ENCODE measurements at regions not wholly inside any gene's neighbourhood (a gene's known extent, or its start where the extent isn't known, plus 50 kb on each side); places are given as distances from the start of the nearest gene placed in this dataset.
"Not testable (repeated sequence)": the region's sequence is repeated elsewhere in the genome, so short reads cannot be mapped to it uniquely, and the experiment has no call there.

- peak; percentile 16 for DNase-seq (ENCODE audit: low spot score)
Measured at GRCh38 chr14:45716572-45716971, 463.6 kb upstream of the MIS18BP1 start.

- DNase-seq (ENCODE audit: low spot score): no peak
Measured at GRCh38 chr14:45715946-45716345, 462.9 kb upstream of the MIS18BP1 start.

GRCh38 chr14:45709541-45709940, 456.5 kb upstream of the MIS18BP1 start:
- DNase-seq (ENCODE audit: low spot score): no peak

- DNase-seq (ENCODE audit: low spot score): no peak
Measured at GRCh38 chr14:45705940-45706534, 453.0 kb upstream of the MIS18BP1 start.

GRCh38 chr14:45699471-45699870, 446.5 kb upstream of the MIS18BP1 start:
- DNase-seq (ENCODE audit: low spot score): no peak

GRCh38 chr14:45698462-45699134, 445.6 kb upstream of the MIS18BP1 start:
- DNase-seq (ENCODE audit: low spot score): peak; percentile 15

- DNase-seq (ENCODE audit: low spot score): no peak
Measured at GRCh38 chr14:45686771-45687170, 433.8 kb upstream of the MIS18BP1 start.

GRCh38 chr14:45680531-45680930, 427.5 kb upstream of the MIS18BP1 start:
- DNase-seq (ENCODE audit: low spot score): no peak

GRCh38 chr14:45679853-45680252, 426.9 kb upstream of the MIS18BP1 start:
- DNase-seq (ENCODE audit: low spot score): no peak

GRCh38 chr14:45678163-45678562, 425.2 kb upstream of the MIS18BP1 start:
- no peak for DNase-seq (ENCODE audit: low spot score)

GRCh38 chr14:45673420-45673819, 420.4 kb upstream of the MIS18BP1 start:
- DNase-seq (ENCODE audit: low spot score): no peak

GRCh38 chr14:45664668-45665356, 411.8 kb upstream of the MIS18BP1 start:
- DNase-seq (ENCODE audit: low spot score): no peak

GRCh38 chr14:45658917-45659299, 405.9 kb upstream of the MIS18BP1 start:
- DNase-seq (ENCODE audit: low spot score): no peak

GRCh38 chr14:45658226-45658916, 405.4 kb upstream of the MIS18BP1 start:
- no peak for DNase-seq (ENCODE audit: low spot score)

- no peak for DNase-seq (ENCODE audit: low spot score)
Measured at GRCh38 chr14:45651890-45652289, 398.9 kb upstream of the MIS18BP1 start.

GRCh38 chr14:45650754-45651153, 397.8 kb upstream of the MIS18BP1 start:
- DNase-seq (ENCODE audit: low spot score): no peak

- DNase-seq (ENCODE audit: low spot score): no peak
Measured at GRCh38 chr14:45649051-45649450, 396.0 kb upstream of the MIS18BP1 start.

GRCh38 chr14:45641541-45641940, 388.5 kb upstream of the MIS18BP1 start:
- DNase-seq (ENCODE audit: low spot score): no peak

GRCh38 chr14:45634651-45635441, 381.8 kb upstream of the MIS18BP1 start:
- DNase-seq (ENCODE audit: low spot score): not testable (repeated sequence)

- no peak for DNase-seq (ENCODE audit: low spot score)
Measured at GRCh38 chr14:45633220-45633984, 380.4 kb upstream of the MIS18BP1 start.

GRCh38 chr14:45621731-45622130, 368.7 kb upstream of the MIS18BP1 start:
- no peak for DNase-seq (ENCODE audit: low spot score)

All from D341Med (cell line).